ENCODE measurements at regions not wholly inside any gene's neighbourhood (a gene's known extent, or its start where the extent isn't known, plus 50 kb on each side); places are given as distances from the start of the nearest gene placed in this dataset.
A peak's percentile ranks its signal among the peaks of the same experiment; 100 is the strongest.

DNA sequence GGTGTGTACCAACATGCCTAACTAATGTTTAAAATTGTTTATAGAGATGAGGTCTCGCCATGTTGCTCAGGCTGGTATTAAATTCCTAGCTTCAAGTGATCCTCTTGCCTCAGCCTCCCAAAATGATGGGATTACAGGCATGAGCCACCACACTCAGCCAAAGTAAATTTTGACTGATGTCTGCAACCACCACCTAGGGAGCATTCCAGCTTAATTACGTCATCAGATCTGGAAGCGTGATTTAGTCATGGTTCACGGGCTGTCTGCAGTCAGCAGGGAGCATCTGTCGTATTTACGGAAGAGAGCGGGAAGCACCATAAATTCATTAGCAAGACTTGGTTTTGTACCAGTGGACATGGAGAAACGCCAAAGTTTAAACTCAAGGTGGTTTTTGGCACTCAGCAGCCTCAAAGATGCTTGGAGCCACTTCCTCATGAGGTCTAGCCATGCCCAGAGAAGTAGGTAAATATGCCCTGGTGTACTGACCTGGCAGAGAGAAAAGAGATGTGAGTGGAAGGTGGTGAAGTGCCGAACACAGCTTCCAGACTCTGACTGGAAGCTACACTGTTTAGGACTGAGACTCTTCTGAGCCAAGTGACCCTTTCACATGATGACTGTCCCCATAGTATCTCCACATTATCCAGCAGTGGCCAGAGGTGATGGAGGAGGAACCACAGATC is 60.8 kb upstream of the SLC35F3 start:
- in situ Hi-C loops (cut with HindIII; ENCODE audit: low pct_unique_long_range_greater_than_20kb, low sequenced_read_pairs), result no loop called here
- DNase-seq (ENCODE audit: low read depth), result peak; percentile 39

DNA sequence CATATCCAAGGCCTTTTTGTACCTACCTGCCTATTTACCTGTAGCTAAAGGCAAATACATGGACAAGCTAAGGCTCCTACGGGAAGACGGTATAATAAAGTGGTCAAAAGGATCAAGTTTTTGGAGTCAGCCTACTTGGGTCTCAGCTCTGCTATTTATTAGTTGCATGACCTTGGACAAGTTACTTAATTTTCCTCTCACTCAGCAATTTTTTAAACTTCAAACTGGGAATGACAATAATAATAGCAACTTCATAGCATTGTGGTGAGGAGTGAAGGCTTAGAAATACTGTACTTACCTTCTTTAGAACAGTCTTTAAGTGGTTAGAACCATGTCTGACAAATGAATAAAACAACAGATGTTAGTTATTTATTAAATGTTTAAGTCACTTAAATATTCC is 60.2 kb upstream of the SLC35F3 start:
- in situ Hi-C loops (cut with HindIII; ENCODE audit: low pct_unique_long_range_greater_than_20kb, low sequenced_read_pairs), result no loop called here
- DNase-seq (ENCODE audit: low read depth), result no peak

DNA sequence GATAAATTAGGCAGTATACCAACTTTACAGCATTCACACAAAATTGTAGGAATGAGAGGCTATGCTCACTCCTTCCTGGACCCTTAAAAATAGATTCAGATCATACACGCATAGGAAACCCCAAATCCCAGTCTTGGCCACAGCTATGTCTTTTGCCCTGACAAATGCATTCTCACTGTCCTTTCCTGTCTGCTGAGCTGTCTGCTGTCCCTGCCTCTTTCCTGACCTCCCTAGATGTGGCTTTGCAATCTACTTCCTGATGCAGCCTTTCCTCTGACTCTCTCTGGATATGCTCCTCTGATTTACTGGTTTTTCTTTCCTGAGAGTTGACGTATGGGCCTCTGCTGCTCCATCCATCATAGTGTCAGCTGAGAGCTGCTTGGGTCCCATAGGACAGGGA is 59.8 kb upstream of the SLC35F3 start:
- DNase-seq (ENCODE audit: low read depth), result peak; percentile 10
- in situ Hi-C loops (cut with HindIII; ENCODE audit: low pct_unique_long_range_greater_than_20kb, low sequenced_read_pairs), result no loop called here

Measured in Caki2 (cell line).